HPDE6-E6E7 (cell line): ENCODE measurements at regions not wholly inside any gene's neighbourhood (a gene's known extent, or its start where the extent isn't known, plus 50 kb on each side); places are given as distances from the start of the nearest gene placed in this dataset.

ENCODE experiments used
- DNase-seq: peaks from one replicate; pipeline ENCODE4 v3.0.0; 2011; ENCODE audit warnings: missing footprints; ENCODE audit errors: extremely low spot score

DNA sequence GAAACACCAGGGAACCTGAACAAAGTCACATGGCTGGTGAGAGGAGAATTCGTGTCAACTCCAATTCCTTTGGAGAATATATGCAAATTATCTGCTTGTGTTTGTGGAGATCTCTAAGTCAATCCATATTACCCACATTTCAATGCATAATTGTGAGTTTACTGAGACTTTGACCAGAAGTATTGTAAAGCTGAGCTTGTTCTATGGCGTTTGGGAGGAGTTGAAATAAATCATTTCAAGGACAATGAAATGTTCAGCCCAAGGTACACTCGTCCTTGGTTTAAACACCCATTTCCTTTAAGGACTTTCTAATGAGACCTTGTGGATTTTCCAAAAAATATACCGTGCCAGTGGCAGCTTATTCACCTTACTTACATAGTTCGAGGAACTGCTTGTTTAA is 186.6 kb upstream of the HDAC9 start:
- DNase-seq = no peak

DNA sequence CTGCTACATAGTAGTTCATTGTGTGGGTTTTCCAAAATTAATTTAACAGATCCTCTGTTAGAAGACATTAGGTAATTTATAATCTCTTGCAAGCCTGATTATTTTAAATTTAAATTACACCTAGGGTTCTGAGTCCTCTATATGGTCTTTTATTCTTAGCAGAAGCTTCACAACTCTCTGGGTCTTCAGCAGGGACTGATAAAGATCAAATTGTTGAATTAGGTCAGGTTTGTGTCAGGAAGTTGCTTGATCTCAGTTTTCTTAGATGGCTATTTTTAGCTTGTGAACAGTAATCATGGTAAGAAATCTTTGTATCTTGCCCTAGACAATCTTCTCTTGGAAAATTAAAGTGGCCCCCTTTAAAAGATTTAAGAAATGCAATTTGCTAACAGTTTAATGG is 183.1 kb upstream of the HDAC9 start:
- no peak for DNase-seq

DNA sequence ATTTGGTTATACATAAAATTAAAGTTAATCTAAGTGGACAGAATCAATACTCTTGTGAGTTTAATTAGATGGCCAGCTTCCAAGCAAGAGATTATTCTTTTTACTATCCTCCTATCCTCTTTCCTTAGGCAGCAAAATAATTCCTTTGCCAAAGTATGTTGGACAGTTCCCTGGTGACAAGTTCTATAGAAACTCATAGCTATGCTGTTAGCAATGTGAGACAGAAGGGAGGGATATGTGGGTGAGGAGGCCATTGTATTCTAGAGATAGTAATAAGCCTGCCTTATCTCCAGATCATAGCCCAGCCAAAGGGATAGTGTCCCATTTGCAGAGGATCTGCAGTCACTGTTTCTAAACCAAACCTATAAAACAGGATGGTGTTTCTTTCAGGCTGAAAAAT is 181.6 kb upstream of the HDAC9 start:
- DNase-seq = no peak

- no peak for DNase-seq
Measured at GRCh38 chr7:18315241-18315640, 180.3 kb upstream of the HDAC9 start.

DNA sequence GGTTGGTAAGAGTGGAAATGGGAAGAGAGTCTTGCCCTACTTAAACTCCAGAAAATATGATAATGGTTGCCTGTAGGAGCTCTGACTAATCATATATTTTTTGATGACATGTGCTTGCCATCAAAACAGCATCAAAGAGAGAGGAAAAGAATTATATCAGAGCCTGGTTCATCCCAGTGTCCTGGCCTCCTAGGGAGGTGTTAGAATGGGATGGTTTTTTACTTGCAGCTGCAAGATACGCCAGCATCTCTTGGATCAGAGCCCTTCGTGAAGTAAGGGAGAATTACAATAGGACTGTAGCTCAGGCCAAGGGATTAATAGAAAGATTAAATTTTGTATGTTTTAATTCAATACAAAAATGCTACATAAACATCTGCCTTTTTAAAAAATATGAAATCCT is 177.6 kb upstream of the HDAC9 start:
- no peak for DNase-seq

- no peak for DNase-seq
Measured at GRCh38 chr7:18320422-18320821, 175.1 kb upstream of the HDAC9 start.

GRCh38 chr7:18320971-18321567 is 174.5 kb upstream of the HDAC9 start:
- DNase-seq = no peak

DNA sequence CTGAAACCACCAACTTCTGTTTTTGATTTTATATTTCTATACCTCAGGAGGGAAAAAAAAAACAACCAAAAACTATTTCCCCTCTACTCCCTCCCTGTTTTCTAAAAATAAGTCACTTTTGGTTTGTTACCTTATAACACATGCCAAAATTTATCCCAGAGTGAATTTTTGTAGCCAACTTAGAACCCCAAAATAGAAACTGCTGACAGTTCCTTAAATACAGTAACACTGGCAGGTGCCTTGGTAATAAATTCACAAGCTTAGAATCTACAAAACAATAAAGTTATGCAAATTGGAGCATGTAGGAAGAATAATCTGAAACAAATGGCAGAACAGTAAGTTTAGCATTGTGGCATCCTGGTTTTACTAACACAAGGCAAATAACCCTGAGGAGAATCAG is 165.0 kb upstream of the HDAC9 start:
- no peak for DNase-seq

GRCh38 chr7:18336626-18337025 is 158.9 kb upstream of the HDAC9 start:
- DNase-seq = no peak

- DNase-seq = no peak
Measured at GRCh38 chr7:18337048-18337809, 158.3 kb upstream of the HDAC9 start.

GRCh38 chr7:18338910-18339523 is 156.5 kb upstream of the HDAC9 start:
- no peak for DNase-seq

DNA sequence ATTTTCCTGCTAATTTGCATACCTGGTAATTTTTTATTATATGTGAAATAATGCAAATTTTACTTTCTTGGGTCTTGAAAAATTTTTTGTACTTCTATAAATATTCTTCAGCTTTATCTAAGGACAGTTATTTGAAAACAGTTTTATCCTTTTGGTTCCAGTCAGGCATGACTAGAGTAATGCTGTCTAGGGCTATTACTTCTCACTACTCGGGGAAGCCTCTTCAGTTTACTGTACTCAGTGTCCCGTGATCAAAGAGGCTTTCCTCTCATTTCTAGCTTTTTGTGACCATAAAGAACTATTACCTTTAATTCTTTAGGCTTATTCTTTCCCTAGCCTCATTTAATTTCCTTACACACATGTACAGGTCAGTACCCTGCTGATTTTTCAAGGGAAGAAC is 153.8 kb upstream of the HDAC9 start:
- no peak for DNase-seq

GRCh38 chr7:18343047-18343446 is 152.5 kb upstream of the HDAC9 start:
- no peak for DNase-seq

DNA sequence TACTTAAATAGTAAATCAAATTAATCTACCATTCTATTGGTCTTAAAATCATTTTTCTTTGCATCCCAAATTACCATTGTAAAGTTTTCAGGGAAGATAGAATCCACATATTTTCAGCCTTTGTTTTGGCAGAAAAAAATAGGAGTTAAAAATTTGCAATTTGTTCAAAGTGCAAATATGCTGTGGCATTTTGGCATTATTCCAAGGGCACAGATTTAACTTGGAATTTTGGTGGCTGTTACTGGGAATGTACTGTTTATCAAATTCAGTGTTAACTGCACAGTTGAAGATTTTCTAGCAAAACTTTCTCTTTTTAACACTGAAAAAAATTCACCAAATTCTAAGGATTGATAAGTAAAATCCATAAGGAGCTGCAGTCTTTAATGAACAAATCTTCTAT is 151.0 kb upstream of the HDAC9 start:
- DNase-seq = no peak

- no peak for DNase-seq
Measured at GRCh38 chr7:18345641-18346234, 149.8 kb upstream of the HDAC9 start.

- DNase-seq = no peak
Measured at GRCh38 chr7:18347170-18347569, 148.4 kb upstream of the HDAC9 start.

DNA sequence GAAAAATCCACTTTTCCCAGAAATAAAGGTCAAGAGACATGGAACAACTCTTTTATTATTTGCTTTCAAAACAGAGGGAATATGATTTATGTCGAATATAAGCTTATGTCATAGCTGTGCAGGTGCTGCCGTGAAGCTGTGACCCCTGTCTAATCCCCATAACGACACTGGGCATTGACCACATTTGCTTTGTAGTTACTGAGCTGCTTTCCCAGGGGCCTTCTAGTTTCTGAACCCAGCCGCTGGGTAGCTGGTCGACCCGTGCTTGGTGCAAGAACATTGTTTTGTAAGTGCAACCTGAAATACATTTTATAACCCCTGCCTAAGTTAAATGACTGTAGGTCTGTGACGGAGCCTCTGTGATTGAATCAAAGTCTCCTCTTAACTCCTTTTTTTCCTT is 144.9 kb upstream of the HDAC9 start:
- no peak for DNase-seq

- DNase-seq = peak; percentile 49
Measured at GRCh38 chr7:18352339-18353255, 143.0 kb upstream of the HDAC9 start.

- no peak for DNase-seq
Measured at GRCh38 chr7:18353339-18353738, 142.2 kb upstream of the HDAC9 start.

DNA sequence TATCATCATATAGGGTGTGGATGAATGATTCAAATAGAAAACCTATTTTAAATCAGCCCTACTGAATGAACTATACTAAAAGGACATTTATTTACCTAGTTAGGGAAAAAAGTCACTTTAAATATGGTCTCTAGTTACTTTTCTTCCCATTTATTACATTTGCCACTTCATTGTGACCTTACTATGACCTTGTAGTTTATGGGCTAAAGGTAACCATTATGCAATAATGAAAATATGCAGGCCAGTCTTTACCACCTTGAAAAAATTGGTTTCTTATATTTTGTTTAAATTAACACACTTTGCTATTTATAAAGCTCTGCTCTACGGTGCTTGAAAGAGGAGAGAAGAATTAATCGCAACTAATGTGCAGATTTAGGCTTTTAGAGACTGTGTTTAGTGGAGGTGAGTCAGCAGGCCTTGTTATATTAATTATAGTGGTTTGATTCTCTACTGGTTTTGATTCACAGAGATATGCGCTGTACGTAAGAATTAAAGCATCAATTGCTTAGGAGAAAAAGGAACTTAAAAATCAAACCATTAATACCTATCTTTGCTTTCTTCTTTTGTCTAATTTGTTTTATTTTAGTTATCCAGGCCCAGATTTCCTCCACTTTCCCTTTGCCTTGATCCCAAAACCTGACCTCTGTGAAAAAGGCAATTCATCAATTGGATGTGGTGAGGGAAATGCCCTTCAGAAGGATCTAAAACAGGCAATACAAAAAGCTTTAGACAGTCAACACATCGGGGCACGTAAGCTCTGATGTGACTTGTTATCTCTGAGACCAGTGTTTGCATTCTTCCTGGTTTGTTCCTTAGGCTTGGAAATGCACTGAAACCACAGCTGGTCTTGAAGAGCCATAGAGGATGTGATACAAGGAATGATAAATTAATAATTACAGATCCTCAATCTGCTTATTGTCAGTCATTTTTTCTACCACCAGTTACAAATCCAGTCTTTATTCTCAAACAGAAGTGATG is 141.2 kb upstream of the HDAC9 start:
- no peak for DNase-seq
